ENCODE measurements at regions not wholly inside any gene's neighbourhood (a gene's known extent, or its start where the extent isn't known, plus 50 kb on each side); places are given as distances from the start of the nearest gene placed in this dataset.

- TF ChIP-seq CTCF (conservative IDR thresholded peaks at IDR 0.05 in 1 of 2, IDR thresholded peaks at IDR 0.05 in 1 of 2; ENCODE audit: extremely low read depth in 1 of 2, insufficient read depth in 1 of 2, low read depth in 1 of 2, low read length in 2 of 2) (no peak), EZH2 (IDR thresholded peaks at IDR 0.05; ENCODE audit: borderline replicate concordance, low read length) (no peak)
Measured at GRCh38 chr10:78899098-78899754, 169.5 kb upstream of the ZMIZ1 start.

Measured in mammary epithelial cell (primary cell).